HG03095 (cell line): ENCODE measurements at regions not wholly inside any gene's neighbourhood (a gene's known extent, or its start where the extent isn't known, plus 50 kb on each side); places are given as distances from the start of the nearest gene placed in this dataset.
"Not testable (repeated sequence)": the region's sequence is repeated elsewhere in the genome, so short reads cannot be mapped to it uniquely, and the experiment has no call there.

Experiments
- ATAC-seq: cut with Tn5 transposase; IDR thresholded peaks from one replicate; pipeline ENCODE4 v1.9.1; 2021; ENCODE audit warnings: moderate library complexity; ENCODE audit not compliant: unreplicated experiment

DNA sequence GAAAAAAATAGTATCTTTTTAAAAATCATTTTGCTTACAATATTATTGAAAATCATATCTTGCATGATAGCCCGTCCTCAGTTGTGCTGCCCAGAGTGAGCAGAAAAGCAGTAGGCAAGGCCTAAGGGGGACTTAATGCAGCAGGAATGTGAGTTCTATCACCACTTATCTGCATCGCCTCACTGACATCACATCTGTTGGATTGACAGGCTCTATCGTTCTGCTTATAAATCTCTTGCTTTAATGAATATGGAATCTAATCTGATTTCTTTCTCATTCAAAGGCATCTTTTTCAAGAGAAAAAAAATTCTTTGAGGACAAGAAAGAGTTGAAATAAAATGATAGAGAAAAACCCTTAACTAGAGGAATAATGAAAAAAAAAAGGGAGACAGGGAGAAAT, 249.9 kb downstream of the PAPSS1 start:
- no peak for ATAC-seq

DNA sequence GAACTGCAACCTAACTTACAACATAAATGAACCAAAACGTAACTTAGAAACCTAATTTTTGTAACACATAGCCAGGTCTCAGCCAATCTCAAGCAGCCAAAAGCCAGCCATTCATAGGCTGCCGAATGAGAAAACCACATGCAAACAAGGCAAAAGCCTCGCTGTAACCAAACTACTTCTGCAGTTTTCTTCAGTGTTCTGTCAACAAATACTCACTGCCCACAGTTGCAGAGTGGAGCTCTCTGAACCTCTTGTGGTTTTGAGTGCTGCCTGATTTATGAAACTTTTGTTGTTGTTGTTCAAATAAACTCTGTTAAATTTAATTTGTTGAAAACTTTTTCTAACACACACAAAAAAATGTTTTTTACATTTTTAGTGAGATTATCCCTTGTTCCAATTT, 251.2 kb downstream of the PAPSS1 start:
- no peak for ATAC-seq

DNA sequence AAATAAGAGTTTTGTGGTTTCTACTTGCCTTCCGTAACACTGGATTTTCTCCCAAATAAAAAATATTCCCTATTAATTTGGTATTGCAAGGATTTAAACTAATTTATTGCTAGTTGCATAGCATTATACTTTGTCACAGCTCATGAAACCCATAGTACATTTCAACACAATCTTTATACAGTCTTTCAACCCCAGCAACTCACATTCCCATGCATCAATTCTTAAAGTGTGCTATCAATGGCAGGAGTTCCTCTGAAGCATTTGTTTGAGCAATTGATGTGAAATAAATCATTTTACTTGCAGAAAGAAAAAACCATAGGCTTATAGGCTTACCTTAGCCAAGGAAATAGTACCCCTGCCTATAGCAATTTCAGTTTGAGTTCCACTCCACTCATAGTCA, 251.9 kb downstream of the PAPSS1 start:
- no peak for ATAC-seq

DNA sequence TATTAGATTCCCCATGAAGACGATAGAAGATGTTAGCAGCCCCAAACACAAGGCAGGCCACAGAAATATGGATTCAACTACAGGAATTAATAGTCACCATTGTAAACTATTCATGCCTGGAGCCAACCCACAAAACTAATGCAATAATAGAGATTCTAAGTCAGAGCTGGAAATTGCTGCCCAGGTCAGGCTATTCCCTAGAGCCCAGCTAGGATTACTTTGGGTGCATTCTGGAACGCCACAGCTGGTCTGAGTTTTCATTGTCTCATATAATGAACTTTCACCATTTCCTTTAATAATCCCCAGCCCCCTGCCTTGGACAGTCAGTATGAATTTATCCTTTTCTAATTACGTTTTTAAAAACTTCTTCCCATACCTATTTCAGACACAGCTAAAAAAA, 252.6 kb downstream of the PAPSS1 start:
- ATAC-seq = no peak

DNA sequence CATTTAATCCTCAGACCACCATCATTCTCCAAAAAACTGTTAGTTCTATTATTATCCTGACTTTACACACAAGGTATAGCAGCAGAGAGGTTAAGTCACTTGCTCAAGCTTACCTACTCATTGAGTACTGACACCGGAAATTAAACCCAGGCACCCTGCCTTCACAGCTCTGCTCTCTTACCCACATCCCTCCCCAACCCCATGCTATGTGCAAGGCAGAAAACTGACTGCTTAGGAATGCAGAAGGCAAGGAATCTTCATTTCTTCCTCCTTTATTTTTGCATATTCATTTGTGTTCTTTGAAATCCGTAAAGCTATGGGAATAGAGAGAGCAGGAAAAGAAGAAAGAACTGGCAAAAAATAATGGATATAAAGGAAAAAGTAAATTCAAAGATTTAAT, 261.8 kb downstream of the PAPSS1 start:
- ATAC-seq = no peak

DNA sequence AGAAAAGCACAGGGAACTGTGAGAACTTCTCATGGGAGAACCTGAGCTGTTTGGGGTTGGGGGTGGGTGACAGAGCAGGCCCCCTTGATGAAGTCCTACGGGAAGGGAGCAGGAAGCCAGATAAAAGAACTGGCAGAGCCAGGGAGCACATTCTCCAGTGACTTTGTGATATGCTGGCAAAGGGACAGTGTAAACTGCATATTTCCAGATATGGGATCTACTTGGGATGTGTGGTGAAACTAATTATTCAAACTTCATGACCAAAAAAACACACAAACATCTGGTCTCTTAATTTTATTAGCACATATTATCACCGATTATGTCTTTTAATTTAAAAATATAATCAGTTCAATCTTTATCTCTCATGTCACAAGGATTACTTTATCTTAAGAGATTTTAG, 266.0 kb downstream of the PAPSS1 start:
- ATAC-seq = no peak

DNA sequence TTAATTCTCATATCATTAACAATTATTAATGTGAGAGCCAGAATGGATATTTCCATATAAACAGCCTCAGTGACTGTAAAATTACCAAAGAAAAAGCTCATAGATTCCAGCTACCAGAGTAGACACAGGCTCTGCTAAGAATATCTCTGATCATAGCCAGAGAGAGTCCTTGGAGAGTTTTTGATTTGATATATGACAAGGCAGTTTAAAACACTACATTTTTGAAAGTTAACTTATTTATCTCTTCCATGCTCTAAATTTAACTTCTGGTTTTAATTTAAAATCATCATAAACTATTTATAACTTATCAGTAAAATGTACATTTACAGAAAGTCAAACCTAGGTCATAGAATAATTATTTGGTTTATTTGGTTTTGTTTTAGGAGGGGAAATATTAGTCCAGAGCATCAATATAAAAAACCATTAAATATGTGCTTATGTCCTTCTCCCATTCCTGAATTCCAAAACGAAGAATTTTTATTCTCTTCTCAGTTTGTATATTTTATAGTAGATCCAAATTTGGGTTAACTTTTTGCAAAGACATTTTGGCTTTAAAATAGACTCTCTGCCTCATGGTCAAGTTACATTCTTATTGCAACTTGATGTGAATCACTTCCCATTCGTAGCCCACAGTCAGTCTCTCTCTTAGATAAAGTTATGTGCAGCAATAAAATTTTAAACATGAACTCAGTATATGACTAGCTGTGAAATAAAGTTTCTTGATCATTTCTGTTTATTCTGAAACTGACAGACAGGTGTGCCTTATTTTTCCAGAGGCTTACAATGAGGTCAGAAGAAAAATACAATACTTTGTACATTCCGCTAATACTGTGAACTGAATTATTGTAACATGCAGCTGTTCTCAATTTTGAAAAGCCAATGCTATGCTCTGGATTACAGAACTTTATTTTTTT, 267.1 kb downstream of the PAPSS1 start:
- no peak for ATAC-seq

DNA sequence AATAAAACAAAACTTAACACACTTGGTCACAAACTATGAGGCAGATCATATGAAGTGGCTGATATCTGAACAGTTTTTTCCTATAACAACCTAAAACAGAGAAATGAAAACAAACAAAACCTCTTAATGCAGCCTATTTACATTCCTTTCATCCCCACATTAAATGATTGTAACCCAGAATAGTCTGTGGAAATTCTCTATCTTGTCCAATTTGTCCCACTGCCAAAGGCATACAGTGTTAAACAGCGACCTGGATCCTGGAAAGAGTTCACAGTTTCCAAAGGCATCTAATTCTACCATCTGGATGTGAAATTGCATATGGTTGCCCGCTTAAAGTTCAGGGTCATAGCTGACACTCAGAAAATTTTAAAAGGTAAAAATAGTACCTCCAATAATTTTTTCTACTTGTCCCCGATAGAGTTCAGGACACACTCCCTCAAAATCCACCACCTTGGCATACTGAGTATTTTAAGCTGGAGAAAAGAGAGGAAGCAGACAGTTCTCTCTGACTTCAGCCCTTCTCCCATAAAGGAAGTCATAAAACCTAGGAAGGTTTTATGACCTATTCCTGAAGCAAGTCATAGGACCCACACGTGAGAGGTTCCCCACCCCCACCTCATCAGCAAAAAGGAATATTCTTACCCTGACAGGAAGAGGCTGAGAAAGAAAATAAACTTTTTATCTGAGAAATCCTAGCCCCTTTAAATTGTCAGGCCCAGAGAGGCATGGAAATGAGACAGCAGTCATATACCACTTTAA, 270.2 kb downstream of the PAPSS1 start:
- ATAC-seq = no peak

DNA sequence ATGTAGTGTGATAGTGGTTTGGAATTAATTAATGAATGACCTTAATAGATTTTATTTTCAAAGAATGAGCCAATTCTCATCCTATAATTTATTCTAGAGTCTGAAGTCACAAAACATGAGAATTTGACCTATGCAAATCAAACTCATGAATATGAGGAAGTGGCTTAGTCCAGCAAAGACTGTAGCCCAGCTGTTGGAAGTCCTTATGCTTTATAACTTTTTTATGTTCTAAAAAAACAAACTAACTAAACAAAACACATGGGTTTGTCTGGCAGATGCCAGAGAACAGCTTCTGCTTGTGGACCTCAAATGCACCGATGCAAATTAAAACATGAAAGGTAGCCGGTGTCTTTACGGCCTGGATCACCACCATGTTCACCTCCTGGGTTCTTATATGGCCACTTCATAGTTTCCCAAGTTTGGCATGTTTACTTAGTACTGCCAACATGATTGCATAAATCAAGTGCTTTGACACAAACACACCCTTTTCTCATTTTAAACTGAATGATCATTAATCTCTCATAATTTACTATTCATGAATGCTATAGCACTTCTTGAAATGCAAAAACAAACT, 277.4 kb downstream of the PAPSS1 start:
- ATAC-seq = no peak

DNA sequence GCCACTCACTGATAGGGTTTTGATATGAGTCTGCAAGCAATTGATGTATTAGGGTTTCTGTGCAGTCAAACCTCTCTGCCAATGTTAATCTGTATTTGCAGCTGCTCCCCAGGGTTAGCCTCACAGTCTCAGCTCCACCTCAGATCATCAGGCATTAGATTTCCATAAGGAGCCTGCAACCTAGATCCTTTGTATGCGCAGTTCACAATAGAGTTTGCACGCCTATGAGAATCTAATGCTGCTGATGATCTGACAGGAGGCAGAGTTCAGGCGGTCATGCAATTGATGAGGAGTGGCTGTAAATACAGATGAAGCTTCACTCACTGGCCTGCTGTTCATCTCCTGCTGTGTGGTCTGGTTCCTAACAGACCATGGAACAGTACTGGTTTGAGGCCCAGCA, 280.6 kb downstream of the PAPSS1 start:
- no peak for ATAC-seq

DNA sequence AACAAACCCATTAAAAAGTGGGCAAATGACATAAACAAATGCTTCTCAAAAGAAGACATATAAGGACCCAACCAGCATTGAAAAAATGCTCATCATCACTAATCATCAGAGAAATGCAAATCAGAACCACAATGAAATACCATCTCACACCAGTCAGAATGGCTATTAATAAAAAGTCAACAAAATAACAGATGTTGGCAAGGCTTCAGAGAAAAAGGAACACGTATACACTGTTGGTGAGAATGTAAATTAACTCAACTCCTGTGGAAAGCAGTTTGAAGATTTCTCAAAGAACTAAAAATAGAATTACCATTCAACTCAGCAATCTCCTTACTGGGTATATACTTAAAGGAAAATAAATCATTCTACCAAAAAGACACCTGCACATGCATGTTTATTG, 283.6 kb downstream of the PAPSS1 start:
- not testable (repeated sequence) for ATAC-seq

DNA sequence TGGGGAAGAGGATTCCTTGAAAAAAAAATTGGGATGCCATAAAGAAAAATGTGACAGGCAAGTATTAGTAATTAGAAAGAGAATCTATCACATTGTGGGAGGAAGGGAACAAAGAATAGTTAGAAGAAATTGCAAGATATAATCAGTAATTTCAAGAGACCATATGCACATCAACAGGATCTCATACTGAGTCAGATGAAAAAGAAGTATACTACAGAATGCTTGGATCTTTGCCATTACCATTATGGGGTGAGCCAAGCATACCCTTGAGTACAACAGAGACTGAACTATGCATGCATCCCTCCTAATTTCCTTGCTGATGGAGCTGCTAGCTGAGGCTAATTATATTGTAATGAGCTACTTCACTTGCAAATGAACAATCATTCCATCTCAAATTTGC, 287.6 kb downstream of the PAPSS1 start:
- no peak for ATAC-seq

DNA sequence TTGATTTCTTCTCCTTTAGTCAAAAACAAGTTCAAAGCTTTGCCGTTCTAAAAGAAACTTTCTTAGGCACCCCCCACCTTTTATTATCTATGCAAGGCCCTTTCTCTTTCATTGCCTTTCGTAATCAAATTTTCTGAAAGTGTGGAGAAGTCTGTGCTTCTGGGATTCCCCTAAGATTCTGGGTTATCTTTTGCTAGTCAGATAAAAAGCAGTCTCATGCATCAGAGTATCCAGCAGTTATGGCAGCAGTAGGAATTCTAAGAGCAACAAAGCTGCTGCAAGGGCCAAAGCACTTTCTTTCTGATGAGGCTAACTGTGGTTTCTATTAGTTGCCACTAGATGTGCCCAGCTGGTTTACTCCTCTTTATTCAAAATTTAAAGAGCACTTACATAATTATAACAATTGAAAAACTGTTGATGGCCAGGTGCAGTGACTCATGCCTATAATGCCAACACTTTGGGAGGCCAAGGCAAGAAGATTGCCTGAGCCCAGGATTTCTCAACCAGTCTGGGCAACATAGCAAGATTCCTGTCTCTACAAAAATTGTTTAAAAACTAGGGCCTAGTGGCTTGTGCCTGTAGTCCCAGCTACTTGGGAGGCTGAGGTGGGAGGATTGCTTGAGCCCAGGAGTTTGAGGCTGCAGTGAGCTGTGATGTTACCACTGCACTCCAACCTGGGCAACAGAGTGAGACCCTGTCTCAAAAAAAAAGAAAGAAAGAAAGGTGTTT, 296.2 kb downstream of the PAPSS1 start:
- ATAC-seq = no peak

DNA sequence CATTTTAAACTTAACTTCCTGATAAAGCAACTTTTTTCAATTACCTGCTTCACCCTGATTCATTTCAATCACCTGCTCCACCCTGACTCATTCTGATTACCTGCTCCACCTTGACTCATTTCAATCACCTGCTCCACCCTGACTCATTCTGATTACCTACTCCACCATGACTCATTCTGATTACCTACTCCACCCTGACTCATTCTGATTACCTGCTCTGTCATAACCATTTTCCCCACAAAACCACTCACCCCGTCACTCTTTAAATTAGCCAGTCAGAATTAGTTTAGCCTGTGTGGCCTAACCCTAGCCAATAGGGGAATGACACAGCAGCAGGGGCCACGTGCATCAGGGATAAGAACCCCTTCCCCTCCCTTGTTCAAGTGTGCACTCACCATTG, 300.5 kb downstream of the PAPSS1 start:
- not testable (repeated sequence) for ATAC-seq

DNA sequence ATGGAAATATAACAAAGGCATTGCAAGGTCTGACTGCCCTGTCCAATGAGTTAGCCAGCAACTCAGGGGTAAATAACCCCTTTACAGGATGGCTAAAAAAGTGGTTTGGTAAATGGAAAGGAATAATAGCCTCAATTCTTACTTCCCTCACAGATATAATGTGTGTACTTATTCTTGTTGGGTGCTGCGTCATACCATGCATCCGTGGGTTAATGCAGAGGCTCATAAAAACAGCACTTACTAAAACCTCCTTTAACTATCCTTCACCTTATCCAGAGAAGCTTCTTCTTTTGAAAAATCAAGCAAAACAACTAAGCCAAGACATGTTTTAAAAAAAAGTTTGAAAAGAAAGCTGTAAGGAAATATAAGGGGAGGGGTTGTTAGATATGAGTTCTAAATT, 301.0 kb downstream of the PAPSS1 start:
- no peak for ATAC-seq

DNA sequence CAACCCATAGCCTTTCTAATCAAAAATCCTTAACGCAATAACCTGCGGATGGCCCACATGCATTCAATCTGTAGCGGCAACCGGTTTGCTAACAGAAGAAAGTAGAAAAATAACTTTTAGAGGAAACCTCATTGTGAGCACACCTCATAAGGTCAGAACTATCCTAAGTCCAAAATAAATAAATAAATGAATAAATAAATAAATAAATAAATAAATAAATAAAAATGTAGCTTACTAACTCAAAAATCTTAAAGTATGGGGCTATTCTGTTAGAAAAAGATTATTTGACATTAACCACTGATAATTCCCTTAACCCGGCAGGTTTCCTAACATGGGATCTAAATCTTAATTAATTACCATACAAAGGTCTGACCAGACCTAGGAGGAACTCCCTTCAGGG, 304.5 kb downstream of the PAPSS1 start:
- not testable (repeated sequence) for ATAC-seq

DNA sequence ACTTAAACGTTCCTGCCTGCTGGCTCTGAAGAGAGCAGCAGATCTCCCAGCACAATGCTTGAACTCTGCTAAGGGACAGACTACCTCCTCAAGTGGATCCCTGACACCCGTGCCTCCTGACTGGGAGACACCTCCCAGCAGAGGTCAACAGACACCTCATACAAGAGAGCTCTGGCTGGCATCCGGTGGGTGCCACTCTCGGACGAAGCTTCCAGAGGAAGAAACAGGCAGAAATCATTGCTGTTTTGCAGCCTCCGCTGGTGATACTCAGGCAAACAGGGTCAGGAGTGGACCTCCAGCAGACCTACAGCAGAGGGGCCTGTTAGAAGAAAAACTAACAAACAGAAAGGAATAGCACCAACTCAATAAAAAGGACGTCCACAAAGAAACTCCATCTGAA, 310.2 kb downstream of the PAPSS1 start:
- ATAC-seq = not testable (repeated sequence)

DNA sequence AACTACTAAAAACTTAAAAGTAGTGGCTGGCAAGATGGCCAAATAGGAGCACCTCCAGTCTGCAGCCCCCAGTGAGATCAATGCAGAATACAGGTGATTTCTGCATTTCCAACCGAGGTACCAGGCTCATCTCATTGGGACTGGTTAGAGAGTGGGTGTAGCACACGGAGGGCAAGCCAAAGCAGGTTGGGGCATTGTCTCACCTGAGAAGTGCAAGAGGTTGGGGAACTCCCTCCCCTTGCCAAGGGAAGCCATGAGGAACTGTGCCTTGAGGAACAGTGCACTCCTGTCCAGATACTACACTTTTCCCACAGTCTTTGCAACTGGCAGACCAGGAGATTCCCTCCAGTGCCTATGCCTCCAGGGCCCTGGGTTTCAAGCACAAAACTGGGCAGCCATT, 311.1 kb downstream of the PAPSS1 start:
- no peak for ATAC-seq

DNA sequence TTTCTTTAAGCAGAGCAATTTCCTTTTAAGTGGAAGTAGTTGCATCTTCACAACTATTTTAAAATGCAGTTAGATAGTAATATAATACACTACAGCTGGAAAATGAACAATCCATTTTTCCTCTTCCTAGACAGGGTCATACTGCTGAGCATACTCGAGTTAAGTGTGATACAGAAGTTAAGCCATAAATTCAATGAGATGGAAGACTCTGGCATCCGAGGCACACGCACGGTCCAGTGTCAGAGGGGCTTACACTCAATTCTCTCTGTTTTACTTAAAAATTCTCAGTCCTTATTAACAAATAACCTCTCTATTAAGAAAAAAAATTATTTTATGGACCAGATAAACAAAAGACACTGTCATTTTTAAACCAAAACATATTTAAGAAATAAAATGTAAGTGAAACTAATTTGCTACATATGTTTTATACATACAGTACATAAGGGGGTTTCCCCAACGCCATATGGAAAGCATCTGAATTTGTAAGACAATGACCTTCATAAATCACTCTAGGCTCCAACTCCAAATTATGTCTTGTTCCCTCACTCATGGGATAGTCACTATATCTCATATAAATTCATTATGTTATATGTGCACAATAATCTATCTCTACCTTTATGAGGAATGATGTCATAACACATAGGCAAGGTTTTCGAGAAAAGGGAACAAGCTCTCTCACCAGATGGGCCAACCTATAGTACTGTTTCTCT, 315.3 kb downstream of the PAPSS1 start:
- no peak for ATAC-seq

DNA sequence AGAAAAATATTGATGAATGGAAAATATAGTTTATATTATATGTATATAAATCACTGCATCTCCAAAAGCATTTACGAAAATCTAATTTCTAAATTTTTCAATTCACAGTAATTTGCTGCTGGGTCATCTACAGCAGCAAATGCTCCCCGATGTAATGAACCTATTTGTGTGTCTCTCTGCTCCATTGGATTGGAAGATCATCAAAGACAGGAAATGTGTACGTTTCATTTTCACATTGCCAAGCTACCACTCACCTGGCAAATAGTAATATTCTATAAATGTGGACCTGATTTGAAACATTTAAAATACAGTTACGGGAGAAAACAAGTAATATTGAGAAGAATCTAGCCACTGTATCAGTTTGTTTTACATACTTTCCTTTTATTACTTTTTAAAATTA, 317.7 kb downstream of the PAPSS1 start:
- no peak for ATAC-seq

DNA sequence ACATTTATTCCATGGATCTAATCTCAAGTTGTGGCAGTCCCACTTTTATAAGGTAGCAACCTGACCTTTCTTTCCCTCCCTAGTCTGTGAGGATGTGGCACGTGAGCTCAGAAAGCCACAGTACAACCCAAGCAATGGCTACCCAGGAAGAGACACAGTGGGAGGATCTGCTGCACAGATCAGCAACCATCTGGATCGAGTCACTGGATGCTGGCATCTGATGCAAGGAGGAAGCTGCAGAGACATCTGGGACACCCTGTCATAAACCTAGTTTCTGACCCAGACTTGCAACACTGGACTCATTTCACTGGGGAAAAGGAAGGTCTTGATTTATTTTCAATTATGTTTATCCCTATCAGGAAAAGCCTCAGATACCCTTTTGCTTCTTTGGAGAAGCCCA, 327.1 kb downstream of the PAPSS1 start:
- ATAC-seq = no peak
